Small intestine (tissue), 7 donors: ENCODE measurements at regions not wholly inside any gene's neighbourhood (a gene's known extent, or its start where the extent isn't known, plus 50 kb on each side); places are given as distances from the start of the nearest gene placed in this dataset.
A peak's percentile ranks its signal among the peaks of the same experiment; 100 is the strongest.
"Not testable (repeated sequence)": the region's sequence is repeated elsewhere in the genome, so short reads cannot be mapped to it uniquely, and the experiment has no call there.

Experiments used
- DNase-seq, 2 donors: peaks; one replicate each; pipeline versions ENCODE4 v3.0.0 to v3.0.0-alpha.2; 2013
- FAIRE-seq: peaks from 2 replicates; lab custom pipeline; 2012; peaks lifted over from hg19 to GRCh38; lab: Jason Lieb, UNC
- H3K27ac ChIP-seq, 3 donors: one replicate each; pipeline ENCODE4 v1.5.1; 2013; ENCODE audit warnings: low read length in 2 of 3, mild to moderate bottlenecking in 2 of 3, control low read depth in 1 of 3, inconsistent platforms in 1 of 3, low read depth in 1 of 3, moderate library complexity in 1 of 3
- H3K27me3 ChIP-seq, 3 donors: one replicate each; pipeline ENCODE4 v1.6.1; 2013; ENCODE audit warnings: low read length in 3 of 3, inconsistent platforms in 1 of 3; ENCODE audit not compliant: control insufficient read depth in 3 of 3, insufficient read depth in 3 of 3
- H3K36me3 ChIP-seq, 3 donors: one replicate each; pipeline ENCODE4 v1.6.1; 2013; ENCODE audit warnings: low read length in 3 of 3, inconsistent platforms in 1 of 3, low read depth in 1 of 3, mild to moderate bottlenecking in 1 of 3, moderate library complexity in 1 of 3; ENCODE audit not compliant: control insufficient read depth in 3 of 3, insufficient read depth in 2 of 3
- H3K4me1 ChIP-seq, 3 donors: one replicate each; pipeline ENCODE4 v1.6.1; 2013; ENCODE audit warnings: low read length in 2 of 3, inconsistent platforms in 1 of 3, low read depth in 1 of 3, mild to moderate bottlenecking in 1 of 3, moderate library complexity in 1 of 3; ENCODE audit not compliant: control insufficient read depth in 3 of 3, insufficient read depth in 2 of 3
- H3K4me3 ChIP-seq, 3 donors: one replicate each; pipeline ENCODE4 v1.5.1; 2013; ENCODE audit warnings: low read length in 3 of 3, control low read depth in 1 of 3, inconsistent platforms in 1 of 3, low read depth in 1 of 3, mild to moderate bottlenecking in 1 of 3, moderate library complexity in 1 of 3
- H3K9me3 ChIP-seq, 2 donors: one replicate each; pipeline ENCODE4 v1.6.1; 2013; ENCODE audit warnings: low read depth in 1 of 2, low read length in 1 of 2; ENCODE audit not compliant: control insufficient read depth in 2 of 2, insufficient read depth in 1 of 2
- WGBS, 3 donors: extraction: QIAGEN DNeasy Blood & Tissue Kit; methylation state at CpG; one replicate each; pipeline ENCODE4 v1.1.7; 2013; 5-methylcytosine and 5-hydroxymethylcytosine counted together
- donor health status: healthy with polysubstance abuse.
- donor health status: control.
- donor health status: control.
- donor health status: Bipolar disorder and iron deficiency.
- donor health status: healthy.

GRCh38 chr12:84166812-84167211 is 745.8 kb downstream of the SLC6A15 start:
- 13 to 34% (median 29%) methylated on average over 1 of the region's 1 CpG for WGBS, 3 donors
- DNase-seq (no peak), FAIRE-seq (no peak)
- H3K9me3 ChIP-seq, result no peaks in the 10 kb centered on the region
- no peak overlapping the region for H3K27ac ChIP-seq
- H3K4me3 ChIP-seq, result no peak overlapping the region
- no peaks in the 10 kb centered on the region for H3K27me3 ChIP-seq
- H3K4me1 ChIP-seq, result no peaks in the 10 kb centered on the region
- H3K36me3 ChIP-seq, result no peaks in the 10 kb centered on the region

GRCh38 chr12:84165998-84166571 is 746.5 kb downstream of the SLC6A15 start:
- Histone ChIP-seq H3K9me3 (no peaks in the 10 kb centered on the region), H3K36me3 (no peaks in the 10 kb centered on the region), H3K27ac (no peak overlapping the region), H3K4me1 (no peaks in the 10 kb centered on the region), H3K27me3 (no peaks in the 10 kb centered on the region), H3K4me3 (no peak overlapping the region)
- FAIRE-seq, result no peak
- no peak for DNase-seq
- 12 to 41% (median 20%) methylated on average over 2 of the region's 2 CpGs for whole genome bisulfite sequencing, 3 donors

- Histone ChIP-seq H3K4me1 (no peaks in the 10 kb centered on the region), H3K27ac (no peak overlapping the region), H3K27me3 (no peaks in the 10 kb centered on the region), H3K9me3 (no peaks in the 10 kb centered on the region), H3K4me3 (no peak overlapping the region), H3K36me3 (no peaks in the 10 kb centered on the region)
- FAIRE-seq (no peak), DNase-seq (no peak)
- WGBS, 3 donors, result 63 to 87% (median 72%) methylated on average over 2 of the region's 2 CpGs
Measured at GRCh38 chr12:84161296-84161695, 751.3 kb downstream of the SLC6A15 start.

GRCh38 chr12:84159260-84159659 is 753.3 kb downstream of the SLC6A15 start:
- Histone ChIP-seq H3K27me3 (no peaks in the 10 kb centered on the region), H3K9me3 (peaks cover 0 to 2% of the 10 kb centered on the region in 2 donors), H3K36me3 (no peaks in the 10 kb centered on the region), H3K4me1 (no peaks in the 10 kb centered on the region), H3K27ac (no peak overlapping the region), H3K4me3 (no peak overlapping the region)
- FAIRE-seq (peak; percentile 39), DNase-seq (no peak)
- 73 to 85% (median 84%) methylated on average over 1 of the region's 1 CpG for WGBS, 3 donors

- 68 to 75% (median 73%) methylated on average over 1 of the region's 1 CpG for WGBS, 3 donors
- Histone ChIP-seq H3K27ac (no peak overlapping the region), H3K4me1 (no peaks in the 10 kb centered on the region), H3K36me3 (no peaks in the 10 kb centered on the region), H3K4me3 (no peak overlapping the region), H3K9me3 (peaks cover 2 to 6% of the 10 kb centered on the region in 2 donors), H3K27me3 (no peaks in the 10 kb centered on the region)
- no peak for FAIRE-seq
- DNase-seq, result no peak
Measured at GRCh38 chr12:84157170-84157569, 755.4 kb downstream of the SLC6A15 start.

- not testable (repeated sequence) for H3K27me3 ChIP-seq, H3K4me1 ChIP-seq, H3K27ac ChIP-seq, H3K36me3 ChIP-seq, H3K9me3 ChIP-seq, H3K4me3 ChIP-seq, FAIRE-seq, DNase-seq
- 86 to 92% (median 89%) methylated on average over 26 to 30 of the region's 30 CpGs for WGBS, 3 donors
Measured at GRCh38 chr12:84154991-84155930, 757.3 kb downstream of the SLC6A15 start.

GRCh38 chr12:84154439-84154990 is 758.1 kb downstream of the SLC6A15 start:
- not testable (repeated sequence) for H3K4me3 ChIP-seq, H3K36me3 ChIP-seq, H3K9me3 ChIP-seq, DNase-seq, H3K27me3 ChIP-seq, FAIRE-seq, H3K4me1 ChIP-seq, H3K27ac ChIP-seq
- 88 to 91% (median 89%) methylated on average over 15 of the region's 15 CpGs for WGBS, 3 donors

GRCh38 chr12:84150201-84150600 is 762.4 kb downstream of the SLC6A15 start:
- no peak for DNase-seq
- H3K9me3 ChIP-seq, result peaks cover under 1 to 22% of the 10 kb centered on the region in 2 donors
- no peak for FAIRE-seq
- no peak overlapping the region for H3K27ac ChIP-seq
- H3K27me3 ChIP-seq, result no peaks in the 10 kb centered on the region
- H3K4me3 ChIP-seq, result no peak overlapping the region
- H3K4me1 ChIP-seq, result no peaks in the 10 kb centered on the region
- 71 to 73% (median 73%) methylated on average over 3 of the region's 3 CpGs for WGBS, 3 donors
- H3K36me3 ChIP-seq, result no peaks in the 10 kb centered on the region
